ENCODE measurements at regions not wholly inside any gene's neighbourhood (a gene's known extent, or its start where the extent isn't known, plus 50 kb on each side); places are given as distances from the start of the nearest gene placed in this dataset.

GRCh38 chr6:44511126-44511525 is 123.6 kb downstream of the CDC5L start:
- Histone ChIP-seq H2AFZ (ENCODE audit: low read depth) (no peak overlapping the region), H3K79me2 (ENCODE audit: insufficient read depth) (no peaks in the 10 kb centered on the region), H3K4me3 (ENCODE audit: low read depth in 2 of 2, low read length in 1 of 2) (no peak overlapping the region), H3K9ac (no peak overlapping the region), H3K4me2 (no peak overlapping the region), H3K9me2 (no peaks in the 10 kb centered on the region), H4K20me1 (ENCODE audit: insufficient read depth) (no peaks in the 10 kb centered on the region), H3K4me1 (ENCODE audit: control insufficient read depth in 1 of 2, insufficient read depth in 2 of 2, low read depth in 1 of 2, low read length in 1 of 2) (peaks cover 0 to 5% of the 10 kb centered on the region in 2 experiments; a peak in 1 of 4 replicates), H3K27ac (ENCODE audit: low read depth in 2 of 2, low read length in 1 of 2) (no peak overlapping the region), H3K27me3 (ENCODE audit: insufficient read depth) (no peaks in the 10 kb centered on the region), H3K9me3 (no peaks in the 10 kb centered on the region), H3F3A (replicated peaks; ENCODE audit: insufficient read depth) (no peaks in the 10 kb centered on the region), H3K36me3 (replicated peaks in 1 of 2; ENCODE audit: control insufficient read depth in 1 of 2, insufficient read depth in 2 of 2, low read length in 1 of 2) (no peaks in the 10 kb centered on the region)
- 11% methylated on average over 3 of the region's 3 CpGs for WGBS (ENCODE audit: low lambda C conversion rate)
- CTCF ChIA-PET, result interaction anchor here (1.0 kb wide), 1 partner anchor 9 kb away, joined by 3 read pairs; no protein-coding TSS in a partner anchor
- POLR2A ChIA-PET, result no interaction called here
- no peak for DNase-seq
- TF ChIP-seq PBX3 (IDR thresholded peaks at IDR 0.05) (no peak), SIN3A (IDR thresholded peaks at IDR 0.05; ENCODE audit: borderline replicate concordance, low read depth, low read length) (no peak), FOXJ3 (CRISPR knock-in tag; IDR thresholded peaks at IDR 0.05) (no peak), MEF2A (IDR thresholded peaks at IDR 0.05; ENCODE audit: borderline replicate concordance, low read depth) (no peak), SMC3 (IDR thresholded peaks at IDR 0.05; ENCODE audit: low read depth, low read length) (no peak), RAD21 (IDR thresholded peaks at IDR 0.05; ENCODE audit: low read length) (no peak), FOSL2 (IDR thresholded peaks at IDR 0.05; ENCODE audit: borderline replicate concordance, low read depth) (no peak), ELF1 (IDR thresholded peaks at IDR 0.05) (no peak), GATA2 (CRISPR knock-in tag; IDR thresholded peaks at IDR 0.05) (no peak), REST (IDR thresholded peaks at IDR 0.05; ENCODE audit: low read depth, low read length) (no peak), YY1 (IDR thresholded peaks at IDR 0.05; ENCODE audit: low read depth) (no peak), NRF1 (IDR thresholded peaks at IDR 0.05; ENCODE audit: low read depth, low read length) (no peak), MXI1 (IDR thresholded peaks at IDR 0.05; ENCODE audit: low read depth, low read length) (no peak), EP300 (IDR thresholded peaks at IDR 0.05; ENCODE audit: borderline replicate concordance in 1 of 2, low read depth in 1 of 2, low read length in 1 of 2) (no peak), USF1 (IDR thresholded peaks at IDR 0.05; ENCODE audit: borderline replicate concordance, low read depth) (no peak)
- TF ChIP-seq, protein P1, sequence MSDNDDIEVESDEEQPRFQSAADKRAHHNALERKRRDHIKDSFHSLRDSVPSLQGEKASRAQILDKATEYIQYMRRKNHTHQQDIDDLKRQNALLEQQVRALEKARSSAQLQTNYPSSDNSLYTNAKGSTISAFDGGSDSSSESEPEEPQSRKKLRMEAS (IDR thresholded peaks at IDR 0.05; ENCODE audit: low read depth), result no peak
- TF ChIP-seq, protein P2, sequence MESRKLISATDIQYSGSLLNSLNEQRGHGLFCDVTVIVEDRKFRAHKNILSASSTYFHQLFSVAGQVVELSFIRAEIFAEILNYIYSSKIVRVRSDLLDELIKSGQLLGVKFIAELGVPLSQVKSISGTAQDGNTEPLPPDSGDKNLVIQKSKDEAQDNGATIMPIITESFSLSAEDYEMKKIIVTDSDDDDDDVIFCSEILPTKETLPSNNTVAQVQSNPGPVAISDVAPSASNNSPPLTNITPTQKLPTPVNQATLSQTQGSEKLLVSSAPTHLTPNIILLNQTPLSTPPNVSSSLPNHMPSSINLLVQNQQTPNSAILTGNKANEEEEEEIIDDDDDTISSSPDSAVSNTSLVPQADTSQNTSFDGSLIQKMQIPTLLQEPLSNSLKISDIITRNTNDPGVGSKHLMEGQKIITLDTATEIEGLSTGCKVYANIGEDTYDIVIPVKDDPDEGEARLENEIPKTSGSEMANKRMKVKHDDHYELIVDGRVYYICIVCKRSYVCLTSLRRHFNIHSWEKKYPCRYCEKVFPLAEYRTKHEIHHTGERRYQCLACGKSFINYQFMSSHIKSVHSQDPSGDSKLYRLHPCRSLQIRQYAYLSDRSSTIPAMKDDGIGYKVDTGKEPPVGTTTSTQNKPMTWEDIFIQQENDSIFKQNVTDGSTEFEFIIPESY (IDR thresholded peaks at IDR 0.05; ENCODE audit: borderline replicate concordance, low read depth), result no peak
- TF ChIP-seq, protein P3, sequence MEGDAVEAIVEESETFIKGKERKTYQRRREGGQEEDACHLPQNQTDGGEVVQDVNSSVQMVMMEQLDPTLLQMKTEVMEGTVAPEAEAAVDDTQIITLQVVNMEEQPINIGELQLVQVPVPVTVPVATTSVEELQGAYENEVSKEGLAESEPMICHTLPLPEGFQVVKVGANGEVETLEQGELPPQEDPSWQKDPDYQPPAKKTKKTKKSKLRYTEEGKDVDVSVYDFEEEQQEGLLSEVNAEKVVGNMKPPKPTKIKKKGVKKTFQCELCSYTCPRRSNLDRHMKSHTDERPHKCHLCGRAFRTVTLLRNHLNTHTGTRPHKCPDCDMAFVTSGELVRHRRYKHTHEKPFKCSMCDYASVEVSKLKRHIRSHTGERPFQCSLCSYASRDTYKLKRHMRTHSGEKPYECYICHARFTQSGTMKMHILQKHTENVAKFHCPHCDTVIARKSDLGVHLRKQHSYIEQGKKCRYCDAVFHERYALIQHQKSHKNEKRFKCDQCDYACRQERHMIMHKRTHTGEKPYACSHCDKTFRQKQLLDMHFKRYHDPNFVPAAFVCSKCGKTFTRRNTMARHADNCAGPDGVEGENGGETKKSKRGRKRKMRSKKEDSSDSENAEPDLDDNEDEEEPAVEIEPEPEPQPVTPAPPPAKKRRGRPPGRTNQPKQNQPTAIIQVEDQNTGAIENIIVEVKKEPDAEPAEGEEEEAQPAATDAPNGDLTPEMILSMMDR (IDR thresholded peaks at IDR 0.05), result no peak

Measured in SK-N-SH (cell line).